Activated CD8-positive, alpha-beta memory T cell treated with anti-CD3 and anti-CD28 coated beads, Interleukin-2, amount 50 U/mL, for 48 hours (primary cell): ENCODE measurements at regions not wholly inside any gene's neighbourhood (a gene's known extent, or its start where the extent isn't known, plus 50 kb on each side); places are given as distances from the start of the nearest gene placed in this dataset.
"Not testable (repeated sequence)": the region's sequence is repeated elsewhere in the genome, so short reads cannot be mapped to it uniquely, and the experiment has no call there.

ENCODE experiments used
- DNase-seq: peaks from one replicate; pipeline ENCODE4 v3.0.0-alpha.2; 2020

GRCh38 chr1:187038784-187039183 lies 210.0 kb downstream of the PLA2G4A start:
- DNase-seq = no peak

GRCh38 chr1:187041104-187041503 lies 212.4 kb downstream of the PLA2G4A start:
- DNase-seq = no peak

- DNase-seq = no peak
Measured at GRCh38 chr1:187042538-187042937, 213.8 kb downstream of the PLA2G4A start.

GRCh38 chr1:187043433-187043832 lies 214.7 kb downstream of the PLA2G4A start:
- DNase-seq = not testable (repeated sequence)

GRCh38 chr1:187044411-187044810 lies 215.7 kb downstream of the PLA2G4A start:
- no peak for DNase-seq

GRCh38 chr1:187045371-187045770 lies 216.6 kb downstream of the PLA2G4A start:
- DNase-seq = no peak

- DNase-seq = no peak
Measured at GRCh38 chr1:187046293-187046692, 217.5 kb downstream of the PLA2G4A start.

GRCh38 chr1:187047298-187047697 lies 218.5 kb downstream of the PLA2G4A start:
- DNase-seq = no peak

GRCh38 chr1:187051618-187052232 lies 223.0 kb downstream of the PLA2G4A start:
- no peak for DNase-seq

- DNase-seq = no peak
Measured at GRCh38 chr1:187053876-187054275, 225.1 kb downstream of the PLA2G4A start.

- no peak for DNase-seq
Measured at GRCh38 chr1:187054862-187055757, 226.4 kb downstream of the PLA2G4A start.

- DNase-seq = no peak
Measured at GRCh38 chr1:187063271-187063670, 234.5 kb downstream of the PLA2G4A start.

- DNase-seq = no peak
Measured at GRCh38 chr1:187067160-187067559, 238.4 kb downstream of the PLA2G4A start.

GRCh38 chr1:187070076-187070475 lies 241.3 kb downstream of the PLA2G4A start:
- DNase-seq = no peak

GRCh38 chr1:187072262-187073034 lies 243.7 kb downstream of the PLA2G4A start:
- DNase-seq = not testable (repeated sequence)

GRCh38 chr1:187073035-187073560 lies 244.3 kb downstream of the PLA2G4A start:
- DNase-seq = not testable (repeated sequence)

GRCh38 chr1:187073634-187074245 lies 245.0 kb downstream of the PLA2G4A start:
- not testable (repeated sequence) for DNase-seq

- no peak for DNase-seq
Measured at GRCh38 chr1:187074445-187075048, 245.8 kb downstream of the PLA2G4A start.

GRCh38 chr1:187076922-187077321 lies 248.2 kb downstream of the PLA2G4A start:
- no peak for DNase-seq

- no peak for DNase-seq
Measured at GRCh38 chr1:187078321-187078720, 249.6 kb downstream of the PLA2G4A start.

GRCh38 chr1:187078916-187079315 lies 250.2 kb downstream of the PLA2G4A start:
- no peak for DNase-seq

- DNase-seq = no peak
Measured at GRCh38 chr1:187079330-187079729, 250.6 kb downstream of the PLA2G4A start.
